ENCODE measurements at regions not wholly inside any gene's neighbourhood (a gene's known extent, or its start where the extent isn't known, plus 50 kb on each side); places are given as distances from the start of the nearest gene placed in this dataset.

- 89 to 94% methylated on average over 1 of the region's 1 CpG for WGBS, 2 donors
Measured at GRCh38 chr2:35000453-35000852, 1355.1 kb upstream of the CRIM1 start.

GRCh38 chr2:34998741-34999140 is 1356.8 kb upstream of the CRIM1 start:
- no peaks in the 10 kb centered on the region for H3K9me3 ChIP-seq (ENCODE audit: control insufficient read depth, low read length)
- peaks cover 0 to 1% of the 10 kb centered on the region in 2 donors for H3K27me3 ChIP-seq (ENCODE audit: control insufficient read depth in 1 of 2, insufficient read depth in 2 of 2, low read length in 1 of 2)
- H3K4me1 ChIP-seq (ENCODE audit: control insufficient read depth in 1 of 2, insufficient read depth in 2 of 2, low read length in 2 of 2): no peaks in the 10 kb centered on the region
- H3K4me3 ChIP-seq (ENCODE audit: low read length in 2 of 2): no peak overlapping the region
- no peaks in the 10 kb centered on the region for H3K36me3 ChIP-seq (ENCODE audit: control insufficient read depth in 1 of 2, insufficient read depth in 2 of 2, low read length in 1 of 2)
- DNase-seq: no peak
- no peak for ATAC-seq (ENCODE audit: low FRiP score)
- intact Hi-C loops (cut with DNase I): no loop called here
- WGBS, 2 donors: 37 to 39% methylated on average over 5 of the region's 5 CpGs
- no peak overlapping the region for H3K27ac ChIP-seq (ENCODE audit: low read depth in 1 of 2, low read length in 2 of 2)

More at GRCh38 chr2:35000453-35000852, 1355.1 kb upstream of the CRIM1 start:
- no peaks in the 10 kb centered on the region for H3K4me1 ChIP-seq (ENCODE audit: control insufficient read depth in 1 of 2, insufficient read depth in 2 of 2, low read length in 2 of 2)
- H3K9me3 ChIP-seq (ENCODE audit: control insufficient read depth, low read length): no peaks in the 10 kb centered on the region
- H3K27me3 ChIP-seq (ENCODE audit: control insufficient read depth in 1 of 2, insufficient read depth in 2 of 2, low read length in 1 of 2): peaks cover 0 to 1% of the 10 kb centered on the region in 2 donors
- no peak overlapping the region for H3K4me3 ChIP-seq (ENCODE audit: low read length in 2 of 2)
- H3K36me3 ChIP-seq (ENCODE audit: control insufficient read depth in 1 of 2, insufficient read depth in 2 of 2, low read length in 1 of 2): no peaks in the 10 kb centered on the region
- DNase-seq (no peak), ATAC-seq (ENCODE audit: low FRiP score) (no peak)
- intact Hi-C loops (cut with DNase I): no loop called here
- H3K27ac ChIP-seq (ENCODE audit: low read depth in 1 of 2, low read length in 2 of 2): no peak overlapping the region

GRCh38 chr2:34997779-34998178 is 1357.8 kb upstream of the CRIM1 start:
- ATAC-seq (ENCODE audit: low FRiP score): no peak
- peaks cover 0 to 1% of the 10 kb centered on the region in 2 donors for H3K27me3 ChIP-seq (ENCODE audit: control insufficient read depth in 1 of 2, insufficient read depth in 2 of 2, low read length in 1 of 2)
- no peaks in the 10 kb centered on the region for H3K4me1 ChIP-seq (ENCODE audit: control insufficient read depth in 1 of 2, insufficient read depth in 2 of 2, low read length in 2 of 2)
- intact Hi-C loops (cut with DNase I): no loop called here
- H3K36me3 ChIP-seq (ENCODE audit: control insufficient read depth in 1 of 2, insufficient read depth in 2 of 2, low read length in 1 of 2): no peaks in the 10 kb centered on the region
- 87 to 90% methylated on average over 6 of the region's 6 CpGs for WGBS, 2 donors
- H3K9me3 ChIP-seq (ENCODE audit: control insufficient read depth, low read length): no peaks in the 10 kb centered on the region
- no peak for DNase-seq
- no peak overlapping the region for H3K4me3 ChIP-seq (ENCODE audit: low read length in 2 of 2)
- no peak overlapping the region for H3K27ac ChIP-seq (ENCODE audit: low read depth in 1 of 2, low read length in 2 of 2)

GRCh38 chr2:34995196-34995595 is 1360.4 kb upstream of the CRIM1 start:
- Histone ChIP-seq H3K27ac (ENCODE audit: low read depth in 1 of 2, low read length in 2 of 2) (no peak overlapping the region), H3K27me3 (ENCODE audit: control insufficient read depth in 1 of 2, insufficient read depth in 2 of 2, low read length in 1 of 2) (peaks cover 0 to 1% of the 10 kb centered on the region in 2 donors), H3K36me3 (ENCODE audit: control insufficient read depth in 1 of 2, insufficient read depth in 2 of 2, low read length in 1 of 2) (no peaks in the 10 kb centered on the region), H3K4me3 (ENCODE audit: low read length in 2 of 2) (no peak overlapping the region), H3K4me1 (ENCODE audit: control insufficient read depth in 1 of 2, insufficient read depth in 2 of 2, low read length in 2 of 2) (no peaks in the 10 kb centered on the region), H3K9me3 (ENCODE audit: control insufficient read depth, low read length) (no peaks in the 10 kb centered on the region)
- 5 to 11% methylated on average over 2 of the region's 2 CpGs for WGBS, 2 donors
- intact Hi-C loops (cut with DNase I): no loop called here
- ATAC-seq (ENCODE audit: low FRiP score): no peak
- no peak for DNase-seq

- intact Hi-C loops (cut with DNase I): no loop called here
- H3K4me3 ChIP-seq (ENCODE audit: low read length in 2 of 2): no peak overlapping the region
- no peaks in the 10 kb centered on the region for H3K4me1 ChIP-seq (ENCODE audit: control insufficient read depth in 1 of 2, insufficient read depth in 2 of 2, low read length in 2 of 2)
- no peak overlapping the region for H3K27ac ChIP-seq (ENCODE audit: low read depth in 1 of 2, low read length in 2 of 2)
- no peaks in the 10 kb centered on the region for H3K36me3 ChIP-seq (ENCODE audit: control insufficient read depth in 1 of 2, insufficient read depth in 2 of 2, low read length in 1 of 2)
- no peak for ATAC-seq (ENCODE audit: low FRiP score)
- H3K9me3 ChIP-seq (ENCODE audit: control insufficient read depth, low read length): no peaks in the 10 kb centered on the region
- H3K27me3 ChIP-seq (ENCODE audit: control insufficient read depth in 1 of 2, insufficient read depth in 2 of 2, low read length in 1 of 2): no peaks in the 10 kb centered on the region
- DNase-seq: no peak
- 94 to 95% methylated on average over 24 of the region's 24 CpGs for WGBS, 2 donors
Measured at GRCh38 chr2:34991508-34992274, 1363.9 kb upstream of the CRIM1 start.

GRCh38 chr2:34985474-34985873 is 1370.1 kb upstream of the CRIM1 start:
- H3K4me1 ChIP-seq (ENCODE audit: control insufficient read depth in 1 of 2, insufficient read depth in 2 of 2, low read length in 2 of 2): no peaks in the 10 kb centered on the region
- H3K27ac ChIP-seq (ENCODE audit: low read depth in 1 of 2, low read length in 2 of 2): no peak overlapping the region
- H3K27me3 ChIP-seq (ENCODE audit: control insufficient read depth in 1 of 2, insufficient read depth in 2 of 2, low read length in 1 of 2): no peaks in the 10 kb centered on the region
- no peaks in the 10 kb centered on the region for H3K36me3 ChIP-seq (ENCODE audit: control insufficient read depth in 1 of 2, insufficient read depth in 2 of 2, low read length in 1 of 2)
- intact Hi-C loops (cut with DNase I): no loop called here
- DNase-seq: no peak
- ATAC-seq (ENCODE audit: low FRiP score): no peak
- H3K9me3 ChIP-seq (ENCODE audit: control insufficient read depth, low read length): no peaks in the 10 kb centered on the region
- no peak overlapping the region for H3K4me3 ChIP-seq (ENCODE audit: low read length in 2 of 2)

- Histone ChIP-seq H3K4me1 (ENCODE audit: control insufficient read depth in 1 of 2, insufficient read depth in 2 of 2, low read length in 2 of 2) (no peaks in the 10 kb centered on the region), H3K9me3 (ENCODE audit: control insufficient read depth, low read length) (no peaks in the 10 kb centered on the region), H3K27me3 (ENCODE audit: control insufficient read depth in 1 of 2, insufficient read depth in 2 of 2, low read length in 1 of 2) (no peaks in the 10 kb centered on the region), H3K27ac (ENCODE audit: low read depth in 1 of 2, low read length in 2 of 2) (no peak overlapping the region), H3K36me3 (ENCODE audit: control insufficient read depth in 1 of 2, insufficient read depth in 2 of 2, low read length in 1 of 2) (no peaks in the 10 kb centered on the region), H3K4me3 (ENCODE audit: low read length in 2 of 2) (no peak overlapping the region)
- DNase-seq: no peak
- WGBS, 2 donors: 85 to 90% methylated on average over 1 of the region's 1 CpG
- intact Hi-C loops (cut with DNase I): no loop called here
- no peak for ATAC-seq (ENCODE audit: low FRiP score)
Measured at GRCh38 chr2:34980689-34981088, 1374.9 kb upstream of the CRIM1 start.

- no peak overlapping the region for H3K27ac ChIP-seq (ENCODE audit: low read depth in 1 of 2, low read length in 2 of 2)
- intact Hi-C loops (cut with DNase I): no loop called here
- DNase-seq: no peak
- H3K4me1 ChIP-seq (ENCODE audit: control insufficient read depth in 1 of 2, insufficient read depth in 2 of 2, low read length in 2 of 2): no peaks in the 10 kb centered on the region
- H3K9me3 ChIP-seq (ENCODE audit: control insufficient read depth, low read length): no peaks in the 10 kb centered on the region
- WGBS, 2 donors: 75 to 78% methylated on average over 8 of the region's 8 CpGs
- H3K36me3 ChIP-seq (ENCODE audit: control insufficient read depth in 1 of 2, insufficient read depth in 2 of 2, low read length in 1 of 2): no peaks in the 10 kb centered on the region
- no peak for ATAC-seq (ENCODE audit: low FRiP score)
- no peak overlapping the region for H3K4me3 ChIP-seq (ENCODE audit: low read length in 2 of 2)
- H3K27me3 ChIP-seq (ENCODE audit: control insufficient read depth in 1 of 2, insufficient read depth in 2 of 2, low read length in 1 of 2): no peaks in the 10 kb centered on the region
Measured at GRCh38 chr2:34979148-34979547, 1376.4 kb upstream of the CRIM1 start.

- Histone ChIP-seq H3K4me3 (ENCODE audit: low read length in 2 of 2) (no peak overlapping the region), H3K27me3 (ENCODE audit: control insufficient read depth in 1 of 2, insufficient read depth in 2 of 2, low read length in 1 of 2) (no peaks in the 10 kb centered on the region), H3K4me1 (ENCODE audit: control insufficient read depth in 1 of 2, insufficient read depth in 2 of 2, low read length in 2 of 2) (no peaks in the 10 kb centered on the region), H3K27ac (ENCODE audit: low read depth in 1 of 2, low read length in 2 of 2) (no peak overlapping the region), H3K9me3 (ENCODE audit: control insufficient read depth, low read length) (no peaks in the 10 kb centered on the region), H3K36me3 (ENCODE audit: control insufficient read depth in 1 of 2, insufficient read depth in 2 of 2, low read length in 1 of 2) (no peaks in the 10 kb centered on the region)
- 95 to 97% methylated on average over 3 of the region's 3 CpGs for WGBS, 2 donors
- no peak for ATAC-seq (ENCODE audit: low FRiP score)
- intact Hi-C loops (cut with DNase I): no loop called here
- DNase-seq: no peak
Measured at GRCh38 chr2:34961822-34962221, 1362.7 kb upstream of the FAM98A start.

Measured in aorta (tissue), 5 donors.